ENCODE measurements at regions not wholly inside any gene's neighbourhood (a gene's known extent, or its start where the extent isn't known, plus 50 kb on each side); places are given as distances from the start of the nearest gene placed in this dataset.
"Not testable (repeated sequence)": the region's sequence is repeated elsewhere in the genome, so short reads cannot be mapped to it uniquely, and the experiment has no call there.

- Histone ChIP-seq H3K4me1 (ENCODE audit: insufficient read depth, low read length) (no peaks in the 10 kb centered on the region), H3K27me3 (ENCODE audit: insufficient read depth, low read length) (no peaks in the 10 kb centered on the region)
Observed at GRCh38 chr5:174895360-174895759, 171.0 kb downstream of the MSX2 start.

GRCh38 chr5:174892742-174893141 lies 168.4 kb downstream of the MSX2 start:
- H3K27me3 ChIP-seq (ENCODE audit: insufficient read depth, low read length) = no peaks in the 10 kb centered on the region
- no peaks in the 10 kb centered on the region for H3K36me3 ChIP-seq (ENCODE audit: insufficient read depth, low read length)
- H3K4me3 ChIP-seq (ENCODE audit: low read length) = no peak overlapping the region
- H3K9me3 ChIP-seq (ENCODE audit: low read length) = no peaks in the 10 kb centered on the region
- H3K4me1 ChIP-seq (ENCODE audit: insufficient read depth, low read length) = no peaks in the 10 kb centered on the region
- H2AFZ ChIP-seq (ENCODE audit: low read depth, low read length) = no peak overlapping the region

More at GRCh38 chr5:174895360-174895759, 171.0 kb downstream of the MSX2 start:
- H3K36me3 ChIP-seq (ENCODE audit: insufficient read depth, low read length) = no peaks in the 10 kb centered on the region
- no peaks in the 10 kb centered on the region for H3K9me3 ChIP-seq (ENCODE audit: low read length)
- H3K4me3 ChIP-seq (ENCODE audit: low read length) = no peak overlapping the region
- H2AFZ ChIP-seq (ENCODE audit: low read depth, low read length) = no peak overlapping the region

- H3K4me1 ChIP-seq (ENCODE audit: insufficient read depth, low read length); H3K4me3 ChIP-seq (ENCODE audit: low read length); H3K36me3 ChIP-seq (ENCODE audit: insufficient read depth, low read length); H2AFZ ChIP-seq (ENCODE audit: low read depth, low read length); H3K27me3 ChIP-seq (ENCODE audit: insufficient read depth, low read length); H3K9me3 ChIP-seq (ENCODE audit: low read length): not testable (repeated sequence)
Observed at GRCh38 chr5:174880412-174881200, 156.2 kb downstream of the MSX2 start.

- Histone ChIP-seq H3K27me3 (ENCODE audit: insufficient read depth, low read length) (no peaks in the 10 kb centered on the region), H3K36me3 (ENCODE audit: insufficient read depth, low read length) (no peaks in the 10 kb centered on the region), H3K9me3 (ENCODE audit: low read length) (no peaks in the 10 kb centered on the region), H3K4me3 (ENCODE audit: low read length) (no peak overlapping the region), H2AFZ (ENCODE audit: low read depth, low read length) (no peak overlapping the region), H3K4me1 (ENCODE audit: insufficient read depth, low read length) (no peaks in the 10 kb centered on the region)
Observed at GRCh38 chr5:174877987-174878386, 153.6 kb downstream of the MSX2 start.

GRCh38 chr5:174872271-174872670 lies 147.9 kb downstream of the MSX2 start:
- Histone ChIP-seq H2AFZ (ENCODE audit: low read depth, low read length) (no peak overlapping the region), H3K36me3 (ENCODE audit: insufficient read depth, low read length) (no peaks in the 10 kb centered on the region), H3K4me3 (ENCODE audit: low read length) (no peak overlapping the region), H3K4me1 (ENCODE audit: insufficient read depth, low read length) (no peaks in the 10 kb centered on the region), H3K9me3 (ENCODE audit: low read length) (no peaks in the 10 kb centered on the region), H3K27me3 (ENCODE audit: insufficient read depth, low read length) (no peaks in the 10 kb centered on the region)

- peaks cover 2% of the 10 kb centered on the region for H3K27me3 ChIP-seq (ENCODE audit: insufficient read depth, low read length)
- H3K4me3 ChIP-seq (ENCODE audit: low read length) = no peak overlapping the region
- no peaks in the 10 kb centered on the region for H3K36me3 ChIP-seq (ENCODE audit: insufficient read depth, low read length)
- no peaks in the 10 kb centered on the region for H3K9me3 ChIP-seq (ENCODE audit: low read length)
- H2AFZ ChIP-seq (ENCODE audit: low read depth, low read length) = no peak overlapping the region
- no peaks in the 10 kb centered on the region for H3K4me1 ChIP-seq (ENCODE audit: insufficient read depth, low read length)
Observed at GRCh38 chr5:174852143-174852542, 127.8 kb downstream of the MSX2 start.

GRCh38 chr5:174850565-174851169 lies 126.3 kb downstream of the MSX2 start:
- Histone ChIP-seq H2AFZ (ENCODE audit: low read depth, low read length) (no peak overlapping the region), H3K4me3 (ENCODE audit: low read length) (no peak overlapping the region), H3K9me3 (ENCODE audit: low read length) (no peaks in the 10 kb centered on the region), H3K27me3 (ENCODE audit: insufficient read depth, low read length) (peaks cover 2% of the 10 kb centered on the region), H3K4me1 (ENCODE audit: insufficient read depth, low read length) (no peaks in the 10 kb centered on the region), H3K36me3 (ENCODE audit: insufficient read depth, low read length) (no peaks in the 10 kb centered on the region)

GRCh38 chr5:174849426-174849825 lies 125.0 kb downstream of the MSX2 start:
- Histone ChIP-seq H3K9me3 (ENCODE audit: low read length) (no peaks in the 10 kb centered on the region), H3K4me1 (ENCODE audit: insufficient read depth, low read length) (no peaks in the 10 kb centered on the region), H2AFZ (ENCODE audit: low read depth, low read length) (no peak overlapping the region), H3K36me3 (ENCODE audit: insufficient read depth, low read length) (no peaks in the 10 kb centered on the region), H3K4me3 (ENCODE audit: low read length) (no peak overlapping the region), H3K27me3 (ENCODE audit: insufficient read depth, low read length) (peaks cover 2% of the 10 kb centered on the region)

GRCh38 chr5:174844971-174845370 lies 120.6 kb downstream of the MSX2 start:
- Histone ChIP-seq H2AFZ (ENCODE audit: low read depth, low read length) (no peak overlapping the region), H3K9me3 (ENCODE audit: low read length) (no peaks in the 10 kb centered on the region), H3K4me1 (ENCODE audit: insufficient read depth, low read length) (no peaks in the 10 kb centered on the region), H3K36me3 (ENCODE audit: insufficient read depth, low read length) (no peaks in the 10 kb centered on the region), H3K27me3 (ENCODE audit: insufficient read depth, low read length) (no peaks in the 10 kb centered on the region), H3K4me3 (ENCODE audit: low read length) (no peak overlapping the region)

GRCh38 chr5:174843263-174844250 lies 119.2 kb downstream of the MSX2 start:
- H2AFZ ChIP-seq (ENCODE audit: low read depth, low read length) = no peak overlapping the region
- no peaks in the 10 kb centered on the region for H3K4me1 ChIP-seq (ENCODE audit: insufficient read depth, low read length)
- H3K27me3 ChIP-seq (ENCODE audit: insufficient read depth, low read length) = no peaks in the 10 kb centered on the region
- no peak overlapping the region for H3K4me3 ChIP-seq (ENCODE audit: low read length)
- no peaks in the 10 kb centered on the region for H3K36me3 ChIP-seq (ENCODE audit: insufficient read depth, low read length)
- no peaks in the 10 kb centered on the region for H3K9me3 ChIP-seq (ENCODE audit: low read length)

GRCh38 chr5:174840435-174840834 lies 116.1 kb downstream of the MSX2 start:
- Histone ChIP-seq H3K9me3 (ENCODE audit: low read length) (no peaks in the 10 kb centered on the region), H3K4me3 (ENCODE audit: low read length) (no peak overlapping the region), H3K4me1 (ENCODE audit: insufficient read depth, low read length) (no peaks in the 10 kb centered on the region), H3K36me3 (ENCODE audit: insufficient read depth, low read length) (no peaks in the 10 kb centered on the region), H3K27me3 (ENCODE audit: insufficient read depth, low read length) (no peaks in the 10 kb centered on the region), H2AFZ (ENCODE audit: low read depth, low read length) (no peak overlapping the region)

GRCh38 chr5:174839196-174839595 lies 114.8 kb downstream of the MSX2 start:
- Histone ChIP-seq H2AFZ (ENCODE audit: low read depth, low read length) (no peak overlapping the region), H3K4me3 (ENCODE audit: low read length) (no peak overlapping the region), H3K27me3 (ENCODE audit: insufficient read depth, low read length) (no peaks in the 10 kb centered on the region), H3K9me3 (ENCODE audit: low read length) (no peaks in the 10 kb centered on the region), H3K36me3 (ENCODE audit: insufficient read depth, low read length) (no peaks in the 10 kb centered on the region), H3K4me1 (ENCODE audit: insufficient read depth, low read length) (no peaks in the 10 kb centered on the region)
